ENCODE measurements at regions not wholly inside any gene's neighbourhood (a gene's known extent, or its start where the extent isn't known, plus 50 kb on each side); places are given as distances from the start of the nearest gene placed in this dataset.

- TF ChIP-seq, protein P1, sequence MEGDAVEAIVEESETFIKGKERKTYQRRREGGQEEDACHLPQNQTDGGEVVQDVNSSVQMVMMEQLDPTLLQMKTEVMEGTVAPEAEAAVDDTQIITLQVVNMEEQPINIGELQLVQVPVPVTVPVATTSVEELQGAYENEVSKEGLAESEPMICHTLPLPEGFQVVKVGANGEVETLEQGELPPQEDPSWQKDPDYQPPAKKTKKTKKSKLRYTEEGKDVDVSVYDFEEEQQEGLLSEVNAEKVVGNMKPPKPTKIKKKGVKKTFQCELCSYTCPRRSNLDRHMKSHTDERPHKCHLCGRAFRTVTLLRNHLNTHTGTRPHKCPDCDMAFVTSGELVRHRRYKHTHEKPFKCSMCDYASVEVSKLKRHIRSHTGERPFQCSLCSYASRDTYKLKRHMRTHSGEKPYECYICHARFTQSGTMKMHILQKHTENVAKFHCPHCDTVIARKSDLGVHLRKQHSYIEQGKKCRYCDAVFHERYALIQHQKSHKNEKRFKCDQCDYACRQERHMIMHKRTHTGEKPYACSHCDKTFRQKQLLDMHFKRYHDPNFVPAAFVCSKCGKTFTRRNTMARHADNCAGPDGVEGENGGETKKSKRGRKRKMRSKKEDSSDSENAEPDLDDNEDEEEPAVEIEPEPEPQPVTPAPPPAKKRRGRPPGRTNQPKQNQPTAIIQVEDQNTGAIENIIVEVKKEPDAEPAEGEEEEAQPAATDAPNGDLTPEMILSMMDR (optimal IDR thresholded peaks at IDR 0.05 in 1 of 3, IDR thresholded peaks at IDR 0.05 in 1 of 3, conservative IDR thresholded peaks at IDR 0.05 in 1 of 3; ENCODE audit: extremely low read depth in 1 of 3, insufficient read depth in 2 of 3, low read length in 3 of 3) = no peak
- TF ChIP-seq EZH2 (IDR thresholded peaks at IDR 0.05; ENCODE audit: low read length) = no peak
These were observed 271.3 kb downstream of the PCDH20 start for GRCh38 chr13:61144301-61144700.
